Endodermal cell (in vitro differentiated cells): ENCODE measurements at regions not wholly inside any gene's neighbourhood (a gene's known extent, or its start where the extent isn't known, plus 50 kb on each side); places are given as distances from the start of the nearest gene placed in this dataset.

Experiments
- DNase-seq: peaks from one replicate; pipeline ENCODE4 v3.0.0-alpha.2; 2017
- H3K27ac ChIP-seq: 2 replicates; pipeline ENCODE4 v1.5.1; 2013; ENCODE audit warnings: mild to moderate bottlenecking, low read depth, low read length, moderate library complexity
- H3K27me3 ChIP-seq: 2 replicates; pipeline ENCODE4 v1.6.1; 2013; ENCODE audit warnings: mild to moderate bottlenecking, low read length, moderate library complexity; ENCODE audit not compliant: insufficient read depth, control insufficient read depth, poor library complexity, severe bottlenecking
- H3K36me3 ChIP-seq: 2 replicates; pipeline ENCODE4 v1.7.0; 2013; ENCODE audit warnings: mild to moderate bottlenecking, low read length, moderate library complexity; ENCODE audit not compliant: control insufficient read depth, insufficient read depth
- H3K4me1 ChIP-seq: one replicate; pipeline ENCODE4 v1.7.0; 2013; ENCODE audit warnings: low read length; ENCODE audit not compliant: control insufficient read depth, insufficient read depth
- H3K4me3 ChIP-seq: 2 replicates; pipeline ENCODE4 v1.5.1; 2013; ENCODE audit warnings: mild to moderate bottlenecking, low read length, moderate library complexity
- H3K9ac ChIP-seq: 2 replicates; pipeline ENCODE4 v1.6.1; 2013; ENCODE audit warnings: mild to moderate bottlenecking, low read length, moderate library complexity; ENCODE audit not compliant: poor library complexity, severe bottlenecking; ENCODE audit errors: extremely low read depth
- H3K9me3 ChIP-seq: 2 replicates; pipeline ENCODE4 v1.6.1; 2013; ENCODE audit warnings: mild to moderate bottlenecking, low read length, moderate library complexity; ENCODE audit not compliant: control insufficient read depth
- H3K27ac Mint-ChIP-seq: 2 replicates; pipeline ENCODE4 v1.8.0; 2020; ENCODE audit warnings: mixed read lengths
- H3K27me3 Mint-ChIP-seq: 2 replicates; pipeline ENCODE4 v1.8.0; 2021; ENCODE audit warnings: mild to moderate bottlenecking, mixed read lengths; ENCODE audit not compliant: insufficient read depth
- H3K36me3 Mint-ChIP-seq: 2 replicates; pipeline ENCODE4 v1.8.0; 2020; ENCODE audit warnings: low read depth, mixed read lengths
- H3K4me1 Mint-ChIP-seq: 2 replicates; pipeline ENCODE4 v1.8.0; 2020; ENCODE audit warnings: mixed read lengths
- H3K4me3 Mint-ChIP-seq: 2 replicates; pipeline ENCODE4 v1.8.0; 2020; ENCODE audit warnings: mild to moderate bottlenecking, moderate library complexity, mixed read lengths
- H3K9me3 Mint-ChIP-seq: 2 replicates; pipeline ENCODE4 v1.8.0; 2020; ENCODE audit warnings: mild to moderate bottlenecking, mixed read lengths
- CTCF ChIP-seq: fragments of 200-600 bp; sonication (generic); conservative IDR thresholded peaks from 2 replicates; pipeline ENCODE4 v1.5.0; 2021; ENCODE audit warnings: antibody characterized with exemption, mild to moderate bottlenecking
- WGBS, 2 experiments: methylation state at CpG; one replicate each; pipeline versions ENCODE4 v1.1.5 to v1.1.7; 2013; ENCODE audit warnings: missing lambda C conversion rate in 2 of 2, mixed read lengths in 1 of 2; ENCODE audit not compliant: insufficient coverage in 1 of 2, insufficient read length in 1 of 2; 5-methylcytosine and 5-hydroxymethylcytosine counted together

GRCh38 chr3:177948716-177949425, 587.4 kb upstream of the KCNMB2 start:
- no peak for DNase-seq
- Histone ChIP-seq H3K27ac (no peak overlapping the region), H3K27me3 (no peaks in the 10 kb centered on the region), H3K36me3 (no peaks in the 10 kb centered on the region), H3K4me1 (peaks cover 4% of the 10 kb centered on the region), H3K9me3 (no peaks in the 10 kb centered on the region), H3K9ac (no peak overlapping the region), H3K4me3 (no peak overlapping the region)
- H3K4me3 Mint-ChIP-seq, result no peak overlapping the region
- WGBS, 2 experiments, result 96 to 97% methylated on average over 4 of the region's 4 CpGs
- no peak for TF ChIP-seq CTCF
- no peaks in the 10 kb centered on the region for H3K36me3 Mint-ChIP-seq
- no peaks in the 10 kb centered on the region for H3K27me3 Mint-ChIP-seq
- H3K4me1 Mint-ChIP-seq, result peaks cover 2% of the 10 kb centered on the region
- no peak overlapping the region for H3K27ac Mint-ChIP-seq
- no peaks in the 10 kb centered on the region for H3K9me3 Mint-ChIP-seq

GRCh38 chr3:177959188-177959587, 577.0 kb upstream of the KCNMB2 start:
- no peak for DNase-seq

GRCh38 chr3:177960014-177960413, 576.2 kb upstream of the KCNMB2 start:
- TF ChIP-seq CTCF, result no peak
- no peaks in the 10 kb centered on the region for H3K9me3 Mint-ChIP-seq
- H3K4me3 Mint-ChIP-seq, result no peak overlapping the region
- Histone ChIP-seq H3K9me3 (no peaks in the 10 kb centered on the region), H3K4me3 (no peak overlapping the region), H3K27ac (no peak overlapping the region), H3K27me3 (no peaks in the 10 kb centered on the region), H3K4me1 (no peaks in the 10 kb centered on the region), H3K36me3 (no peaks in the 10 kb centered on the region), H3K9ac (no peak overlapping the region)
- H3K27me3 Mint-ChIP-seq, result no peaks in the 10 kb centered on the region
- H3K4me1 Mint-ChIP-seq, result no peaks in the 10 kb centered on the region
- WGBS, 2 experiments, result 89 to 100% methylated on average over 2 of the region's 2 CpGs
- no peaks in the 10 kb centered on the region for H3K36me3 Mint-ChIP-seq
- DNase-seq, result no peak
- no peak overlapping the region for H3K27ac Mint-ChIP-seq

More at GRCh38 chr3:177959188-177959587, 577.0 kb upstream of the KCNMB2 start:
- no peak for TF ChIP-seq CTCF
- WGBS, 2 experiments, result 93 to 94% methylated on average over 2 to 5 of the region's 5 CpGs
- H3K36me3 Mint-ChIP-seq, result no peaks in the 10 kb centered on the region
- H3K4me3 Mint-ChIP-seq, result no peak overlapping the region
- H3K27me3 Mint-ChIP-seq, result no peaks in the 10 kb centered on the region
- no peak overlapping the region for H3K27ac Mint-ChIP-seq
- no peaks in the 10 kb centered on the region for H3K9me3 Mint-ChIP-seq
- no peaks in the 10 kb centered on the region for H3K36me3 ChIP-seq
- no peak overlapping the region for H3K27ac ChIP-seq
- H3K4me1 Mint-ChIP-seq, result no peaks in the 10 kb centered on the region
- H3K9ac ChIP-seq, result no peak overlapping the region
- H3K27me3 ChIP-seq, result no peaks in the 10 kb centered on the region
- H3K4me1 ChIP-seq, result no peaks in the 10 kb centered on the region
- no peak overlapping the region for H3K4me3 ChIP-seq
- no peaks in the 10 kb centered on the region for H3K9me3 ChIP-seq
